ENCODE measurements at regions not wholly inside any gene's neighbourhood (a gene's known extent, or its start where the extent isn't known, plus 50 kb on each side); places are given as distances from the start of the nearest gene placed in this dataset.
"Not testable (repeated sequence)": the region's sequence is repeated elsewhere in the genome, so short reads cannot be mapped to it uniquely, and the experiment has no call there.

- DNase-seq, result no peak
Observed at GRCh38 chr3:31300456-31301443, 232.0 kb upstream of the STT3B start.

DNA sequence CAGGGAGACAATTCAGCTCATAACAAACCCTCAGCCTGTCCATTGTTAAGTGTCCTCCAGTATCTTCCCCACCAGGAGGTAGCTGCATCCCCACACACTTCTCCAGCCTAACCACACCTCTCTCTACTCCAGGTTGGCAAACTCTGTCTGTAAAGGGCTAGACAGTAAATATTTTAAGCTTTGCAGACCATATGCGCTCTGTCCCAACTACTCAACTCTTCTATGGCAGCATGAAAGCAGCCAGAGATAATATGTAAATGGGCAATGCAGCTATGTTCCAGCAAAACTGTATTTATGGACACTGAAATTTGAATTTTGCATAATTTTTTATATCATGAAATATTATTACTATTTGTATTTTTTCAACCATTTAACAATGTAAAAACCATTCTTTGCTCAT is 230.4 kb upstream of the STT3B start:
- DNase-seq, result no peak

DNA sequence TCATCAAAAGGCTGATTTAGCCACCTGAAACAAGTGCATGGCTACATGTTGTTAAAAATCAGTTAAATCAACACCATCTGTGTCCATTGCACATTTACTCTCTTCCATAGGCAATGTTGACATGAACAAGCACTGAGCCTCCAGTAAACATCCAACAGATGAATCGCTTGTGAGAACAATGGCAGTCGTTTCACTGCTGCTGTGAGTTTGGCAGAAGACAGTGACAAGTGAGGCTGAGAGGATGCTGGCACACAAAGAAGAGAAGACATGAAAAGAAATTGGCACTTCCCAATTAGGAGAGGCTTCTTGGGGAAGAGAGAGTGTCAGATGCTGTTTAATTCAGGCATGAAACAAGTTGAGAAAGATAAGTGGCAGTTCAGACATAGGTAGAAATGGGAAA is 227.4 kb upstream of the STT3B start:
- DNase-seq, result no peak

DNA sequence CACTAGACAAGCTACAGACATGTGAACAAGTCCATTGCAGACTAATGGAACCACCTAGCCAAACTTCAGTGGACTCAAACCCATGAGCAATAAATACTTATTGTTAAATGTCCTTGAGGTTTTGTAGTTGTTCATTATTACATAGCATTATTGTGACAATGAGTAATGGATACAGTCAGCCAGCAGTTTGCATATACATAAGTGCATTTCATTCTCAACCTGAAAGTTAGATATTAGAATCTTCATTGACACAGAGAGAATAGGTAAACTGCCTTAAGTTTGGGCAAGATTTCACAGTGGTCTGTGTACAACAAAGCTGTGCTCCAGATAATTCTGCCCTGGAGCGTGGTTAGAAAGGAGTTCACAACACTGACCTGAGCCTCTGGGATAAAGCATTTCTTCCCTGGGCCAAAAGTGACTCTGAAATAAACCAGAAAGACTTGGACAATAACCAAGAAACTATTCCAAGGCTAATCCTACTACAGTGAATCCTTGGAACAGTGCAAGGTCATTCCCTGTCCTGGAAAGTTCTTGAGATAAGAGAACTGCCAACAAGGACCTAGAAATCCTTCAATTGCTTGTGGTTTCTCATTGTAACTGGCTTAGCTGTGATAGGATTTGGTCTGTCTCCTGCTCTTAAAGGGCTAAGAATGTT is 225.5 kb upstream of the STT3B start:
- no peak for DNase-seq

- no peak for DNase-seq
Observed at GRCh38 chr3:31311559-31311958, 221.2 kb upstream of the STT3B start.

- no peak for DNase-seq
Observed at GRCh38 chr3:31312400-31312799, 220.3 kb upstream of the STT3B start.

- no peak for DNase-seq
Observed at GRCh38 chr3:31314258-31314657, 218.5 kb upstream of the STT3B start.

GRCh38 chr3:31319332-31319731 is 213.4 kb upstream of the STT3B start:
- no peak for DNase-seq

DNA sequence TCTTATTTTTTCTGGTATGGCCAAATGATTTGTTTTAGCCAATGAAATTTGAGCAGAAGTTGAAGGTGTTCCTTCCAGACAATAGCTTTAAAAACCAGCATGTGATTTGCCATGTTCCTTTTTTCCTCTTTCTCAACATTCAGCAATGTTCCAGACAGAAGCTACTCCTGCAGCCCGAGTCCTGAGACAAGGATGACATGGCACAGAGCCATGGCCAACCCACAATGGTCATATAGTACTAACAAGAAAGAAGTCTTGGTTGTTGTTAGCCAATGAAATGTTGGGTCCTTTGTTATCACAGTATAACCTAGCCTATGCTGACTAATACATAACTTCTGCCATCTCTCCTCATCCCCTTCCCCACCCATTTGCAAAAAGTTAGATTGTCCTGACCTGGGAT is 211.1 kb upstream of the STT3B start:
- DNase-seq, result no peak

DNA sequence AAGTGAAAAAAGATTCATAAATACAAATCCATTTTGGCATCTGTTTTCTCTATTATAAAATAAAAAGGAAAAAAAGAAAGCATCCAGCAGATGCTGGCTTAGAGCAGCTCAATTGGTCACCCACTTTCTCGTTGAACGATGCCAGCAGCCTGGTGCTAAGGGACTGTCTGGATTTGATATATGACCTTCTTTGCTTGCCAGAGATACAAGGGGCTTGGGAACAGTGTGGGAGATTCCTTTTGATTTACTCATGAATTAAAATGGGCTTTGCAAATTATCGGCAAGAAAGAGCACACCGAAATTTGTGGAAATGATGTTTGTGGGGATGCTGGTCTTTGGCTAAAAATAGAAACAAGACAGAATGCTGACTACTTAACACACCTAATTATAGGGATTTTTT is 210.3 kb upstream of the STT3B start:
- DNase-seq, result peak; percentile 68

- DNase-seq, result not testable (repeated sequence)
Observed at GRCh38 chr3:31327826-31328357, 204.8 kb upstream of the STT3B start.

GRCh38 chr3:31331278-31331677 is 201.4 kb upstream of the STT3B start:
- no peak for DNase-seq

- no peak for DNase-seq
Observed at GRCh38 chr3:31341130-31341529, 191.6 kb upstream of the STT3B start.

DNA sequence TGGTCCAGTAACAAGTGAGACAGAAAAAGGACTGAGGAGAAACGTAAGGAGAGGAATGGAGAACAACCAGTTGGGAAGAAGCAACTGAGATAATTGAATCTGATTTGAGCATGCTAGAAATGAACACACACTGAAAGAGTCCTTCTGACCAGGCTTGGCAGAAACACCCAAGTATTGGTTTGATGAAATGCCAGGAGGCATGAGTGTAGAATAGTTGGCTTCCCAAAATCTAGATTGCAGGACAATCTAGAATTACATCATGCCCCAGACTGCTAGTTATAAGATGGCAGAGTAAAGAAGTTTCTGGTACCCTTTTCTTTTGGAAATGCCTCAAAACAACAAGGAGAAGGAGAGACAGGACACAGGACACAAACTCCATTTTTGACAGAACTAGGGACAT is 189.7 kb upstream of the STT3B start:
- DNase-seq, result no peak

DNA sequence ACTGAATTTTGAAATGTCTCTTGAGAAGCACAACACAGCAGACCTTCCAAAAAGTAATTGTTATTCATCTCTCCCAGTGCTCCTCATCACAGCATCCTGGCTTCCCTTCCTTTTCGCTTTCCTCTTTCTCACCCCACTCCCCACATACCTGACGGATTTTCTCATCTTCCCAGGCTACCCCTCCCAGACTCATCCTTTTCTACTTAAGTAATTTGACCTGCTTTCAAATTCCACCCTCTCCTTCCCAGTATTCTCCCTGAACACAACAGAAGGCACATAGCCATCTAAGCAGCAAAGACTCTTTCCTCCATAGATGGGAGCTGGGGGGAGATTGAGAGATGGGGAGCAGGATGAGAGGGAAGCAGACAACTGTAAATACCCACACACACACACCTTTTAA is 187.1 kb upstream of the STT3B start:
- no peak for DNase-seq

- no peak for DNase-seq
Observed at GRCh38 chr3:31346542-31346979, 186.2 kb upstream of the STT3B start.

DNA sequence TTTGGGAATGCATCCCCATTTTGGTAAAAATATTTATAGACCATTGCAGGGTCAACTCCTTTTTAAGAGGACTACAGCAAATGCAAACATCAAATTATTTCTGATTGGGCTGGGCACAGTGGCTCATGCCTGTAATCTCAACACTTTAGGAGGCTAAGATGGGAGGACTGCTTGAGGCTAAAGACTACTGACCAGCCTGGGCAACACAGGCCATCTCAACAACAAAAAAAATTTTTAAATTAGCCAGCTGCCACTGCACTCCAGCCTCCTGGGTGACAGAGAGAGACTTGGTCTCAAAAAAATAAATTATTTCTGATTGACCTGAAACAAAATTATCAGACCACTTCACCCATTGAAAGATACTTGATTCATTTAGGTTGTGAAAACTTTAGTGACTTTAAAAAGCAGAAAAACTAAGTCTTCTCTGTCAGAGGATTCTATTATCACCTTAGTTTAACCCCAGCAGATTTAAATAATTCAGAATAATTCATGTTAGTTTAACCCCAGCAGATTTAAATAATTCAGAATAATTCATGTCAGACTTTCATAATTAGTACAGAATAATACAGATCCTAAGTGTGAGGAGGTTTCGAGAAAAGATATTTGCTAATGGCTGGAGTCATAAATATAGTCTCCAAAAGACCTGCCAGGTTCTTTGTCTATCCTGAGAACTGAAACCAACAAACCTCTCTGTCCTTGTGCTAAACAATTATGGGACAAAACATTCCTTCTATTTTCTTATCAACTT is 183.6 kb upstream of the STT3B start:
- DNase-seq, result no peak

DNA sequence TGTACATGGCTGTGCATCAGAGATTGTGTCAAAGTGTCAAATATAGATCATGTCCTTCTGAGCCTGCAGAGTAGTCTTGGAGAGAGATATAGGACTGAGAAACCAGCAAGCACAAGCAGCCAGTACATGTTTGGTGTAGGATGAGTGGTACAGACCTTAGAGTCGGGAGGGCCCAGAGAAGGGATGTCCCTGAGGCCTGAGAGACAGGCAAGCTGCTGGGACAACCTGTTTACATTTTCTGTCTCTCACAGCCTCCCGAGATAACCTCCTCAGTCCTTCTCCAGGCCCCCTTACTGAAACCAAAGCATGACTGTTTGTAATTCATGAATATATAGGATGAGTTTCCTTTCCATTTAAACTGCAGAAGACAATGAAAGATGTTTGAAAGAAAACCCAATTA is 182.4 kb upstream of the STT3B start:
- no peak for DNase-seq

DNA sequence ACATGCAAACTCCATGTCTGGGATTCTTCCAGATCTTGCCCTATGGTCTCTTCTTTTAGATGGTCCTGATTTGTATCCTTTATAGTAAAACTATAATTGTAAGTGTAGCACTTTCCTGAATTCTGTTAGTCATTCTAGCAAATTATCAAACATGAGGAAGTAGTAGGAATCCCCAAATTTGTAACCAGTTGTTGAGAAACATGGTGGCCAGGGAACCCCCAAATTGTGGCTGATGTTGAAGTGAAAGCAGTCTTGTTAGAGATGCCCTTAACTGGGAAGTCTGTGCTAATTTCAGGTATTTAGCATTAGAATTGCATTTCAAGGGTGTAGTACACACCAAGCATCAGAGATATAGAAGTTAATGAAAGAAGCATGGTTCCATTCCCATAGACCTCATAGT is 180.4 kb upstream of the STT3B start:
- DNase-seq, result no peak

GRCh38 chr3:31353166-31353565 is 179.6 kb upstream of the STT3B start:
- DNase-seq, result no peak

DNA sequence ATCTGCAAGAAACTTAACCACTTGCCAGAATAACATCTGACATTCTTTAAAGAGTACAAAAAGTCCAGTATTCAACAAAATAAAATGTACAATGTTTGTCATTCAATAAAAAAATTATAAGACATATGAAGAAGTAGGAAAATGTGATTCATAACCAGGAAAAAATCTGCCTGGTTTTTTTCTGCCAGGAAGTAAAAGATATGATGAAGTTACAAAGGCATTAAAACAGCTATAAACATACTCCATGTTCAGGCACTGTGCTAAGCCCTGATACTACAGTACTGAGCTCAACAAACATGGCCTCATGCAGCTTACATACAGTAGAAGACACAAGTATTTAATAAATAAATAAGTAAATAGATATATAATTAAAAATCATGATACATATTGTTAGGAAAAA is 178.4 kb upstream of the STT3B start:
- no peak for DNase-seq

DNA sequence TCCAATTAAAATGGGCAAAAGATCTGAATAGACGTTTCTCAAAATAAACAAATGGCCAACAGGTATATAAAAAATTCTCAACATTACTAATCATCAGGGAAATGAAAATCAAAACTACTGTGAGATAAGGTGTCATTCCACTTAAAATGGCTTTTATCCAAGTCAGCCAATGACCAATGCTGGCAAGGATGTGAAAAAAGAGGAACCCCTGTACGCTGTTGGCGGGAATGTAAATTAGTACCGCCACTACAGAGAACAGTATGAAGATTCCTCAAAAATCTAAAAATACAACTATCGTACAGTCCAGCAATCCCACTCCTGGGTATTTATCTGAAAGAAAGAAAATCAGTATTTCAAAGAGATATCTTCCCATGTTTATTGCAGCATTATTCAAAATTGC is 176.9 kb upstream of the STT3B start:
- DNase-seq, result no peak

- DNase-seq, result no peak
Observed at GRCh38 chr3:31356941-31357340, 175.8 kb upstream of the STT3B start.
